ENCODE measurements at regions not wholly inside any gene's neighbourhood (a gene's known extent, or its start where the extent isn't known, plus 50 kb on each side); places are given as distances from the start of the nearest gene placed in this dataset.

DNA sequence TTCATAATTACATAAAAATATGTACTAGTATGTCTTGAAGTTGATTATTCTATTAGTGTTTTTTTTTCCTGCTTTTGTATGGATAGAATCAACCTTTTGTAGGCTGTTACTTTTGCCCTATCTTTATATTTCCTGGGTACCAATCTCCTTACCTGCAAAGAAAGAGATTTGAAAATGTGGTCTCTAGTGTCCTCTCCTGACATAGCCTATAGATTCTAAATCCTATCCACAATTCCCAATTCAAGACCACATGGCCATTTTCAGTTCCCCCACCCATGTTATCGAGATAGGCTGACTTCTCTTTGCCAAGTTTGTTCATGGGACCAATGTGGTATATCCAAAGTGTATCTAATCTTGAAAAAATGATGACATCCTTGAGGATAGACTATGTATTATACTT, 269.4 kb upstream of the SEMA3D start:
- DNase-seq (ENCODE audit: low read depth in 2 of 3, low spot score in 2 of 3): no peak

DNA sequence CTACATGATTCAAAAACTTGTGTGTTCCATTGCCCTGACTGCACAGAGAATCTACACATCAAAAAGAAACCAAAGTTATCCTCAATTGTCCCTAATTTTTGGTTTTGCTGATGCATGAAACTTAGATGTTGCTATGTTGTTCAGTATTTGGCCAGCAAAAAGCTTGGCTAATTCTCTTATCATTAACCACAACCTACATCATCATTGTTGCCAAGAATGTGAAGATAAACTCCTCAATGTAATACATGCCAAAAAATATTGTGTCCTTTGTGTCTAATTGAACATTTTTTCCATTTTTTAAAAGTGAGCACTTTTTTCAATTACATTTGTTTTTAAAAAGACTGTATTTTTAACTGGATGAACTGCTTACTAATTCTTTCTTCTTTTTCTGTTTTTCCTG, 268.0 kb upstream of the SEMA3D start:
- no peak for DNase-seq (ENCODE audit: low read depth in 2 of 3, low spot score in 2 of 3)

- DNase-seq (ENCODE audit: low read depth in 2 of 3, low spot score in 2 of 3): no peak
Observed at GRCh38 chr7:85452674-85453073, 265.8 kb upstream of the SEMA3D start.

DNA sequence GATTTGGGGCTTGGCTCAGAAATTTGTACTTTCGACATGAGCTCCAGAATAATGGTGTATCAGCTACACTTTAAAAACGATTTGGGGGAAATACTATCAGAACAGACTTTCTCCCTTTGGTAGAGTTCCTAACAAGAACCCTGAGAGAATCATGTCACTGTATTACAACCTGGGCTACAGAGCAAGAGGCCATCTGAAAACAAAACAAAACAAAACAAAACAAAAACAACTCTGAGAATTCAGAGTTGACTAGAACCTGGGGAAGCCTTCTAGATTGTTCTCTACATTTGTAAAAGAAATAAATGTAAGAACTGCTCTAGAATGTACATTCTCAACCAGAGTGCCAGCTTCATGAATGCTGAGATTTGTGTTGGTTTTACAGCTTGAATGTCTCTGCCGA, 262.6 kb upstream of the SEMA3D start:
- DNase-seq (ENCODE audit: low read depth in 2 of 3, low spot score in 2 of 3): no peak

GRCh38 chr7:85447004-85447403, 260.1 kb upstream of the SEMA3D start:
- no peak for DNase-seq (ENCODE audit: low read depth in 2 of 3, low spot score in 2 of 3)

GRCh38 chr7:85426487-85426960, 239.7 kb upstream of the SEMA3D start:
- DNase-seq (ENCODE audit: low read depth in 2 of 3, low spot score in 2 of 3): no peak

GRCh38 chr7:85424298-85424697, 237.4 kb upstream of the SEMA3D start:
- DNase-seq (ENCODE audit: low read depth in 2 of 3, low spot score in 2 of 3): no peak

GRCh38 chr7:85423209-85423895, 236.5 kb upstream of the SEMA3D start:
- no peak for DNase-seq (ENCODE audit: low read depth in 2 of 3, low spot score in 2 of 3)

- no peak for DNase-seq (ENCODE audit: low read depth in 2 of 3, low spot score in 2 of 3)
Observed at GRCh38 chr7:85415743-85416142, 228.9 kb upstream of the SEMA3D start.

GRCh38 chr7:85413718-85414117, 226.9 kb upstream of the SEMA3D start:
- no peak for DNase-seq (ENCODE audit: low read depth in 2 of 3, low spot score in 2 of 3)

DNA sequence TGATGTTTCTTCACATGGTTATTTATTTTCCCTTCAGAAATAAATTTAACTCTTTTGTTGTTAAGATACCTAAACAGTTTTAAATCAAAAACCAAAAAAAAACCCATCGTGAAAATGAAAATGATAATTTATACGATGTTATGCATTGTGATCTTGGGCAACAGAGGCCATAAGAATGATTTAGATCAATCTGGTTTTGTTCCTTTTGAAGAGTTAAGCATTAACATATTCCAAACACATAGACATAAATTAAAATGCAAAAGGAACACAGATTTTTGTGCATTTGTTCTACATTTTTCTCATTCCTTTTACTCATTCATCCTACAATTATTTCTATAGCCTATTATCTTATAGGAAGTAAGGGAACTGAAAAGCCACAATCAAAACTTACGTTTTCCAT, 226.1 kb upstream of the SEMA3D start:
- no peak for DNase-seq (ENCODE audit: low read depth in 2 of 3, low spot score in 2 of 3)

DNA sequence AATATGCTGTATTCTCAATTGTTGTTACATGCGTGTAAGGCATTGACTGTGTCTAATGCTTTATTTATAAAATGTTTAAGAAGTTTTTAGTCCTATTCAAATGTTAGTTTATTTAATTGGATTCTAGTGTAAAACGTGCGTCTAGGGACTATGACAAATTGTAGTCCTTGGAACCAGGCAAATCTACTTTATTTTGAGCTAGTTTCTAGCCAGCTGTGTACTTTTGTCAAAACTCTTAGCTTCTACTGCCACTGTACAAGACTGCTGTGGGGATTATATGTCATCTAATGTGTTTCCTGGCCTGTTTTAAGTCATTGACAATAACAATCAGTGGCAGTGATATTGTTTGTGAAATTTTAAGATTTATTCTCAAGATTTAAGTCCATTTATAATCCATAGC, 220.5 kb upstream of the SEMA3D start:
- DNase-seq (ENCODE audit: low read depth in 2 of 3, low spot score in 2 of 3): no peak

DNA sequence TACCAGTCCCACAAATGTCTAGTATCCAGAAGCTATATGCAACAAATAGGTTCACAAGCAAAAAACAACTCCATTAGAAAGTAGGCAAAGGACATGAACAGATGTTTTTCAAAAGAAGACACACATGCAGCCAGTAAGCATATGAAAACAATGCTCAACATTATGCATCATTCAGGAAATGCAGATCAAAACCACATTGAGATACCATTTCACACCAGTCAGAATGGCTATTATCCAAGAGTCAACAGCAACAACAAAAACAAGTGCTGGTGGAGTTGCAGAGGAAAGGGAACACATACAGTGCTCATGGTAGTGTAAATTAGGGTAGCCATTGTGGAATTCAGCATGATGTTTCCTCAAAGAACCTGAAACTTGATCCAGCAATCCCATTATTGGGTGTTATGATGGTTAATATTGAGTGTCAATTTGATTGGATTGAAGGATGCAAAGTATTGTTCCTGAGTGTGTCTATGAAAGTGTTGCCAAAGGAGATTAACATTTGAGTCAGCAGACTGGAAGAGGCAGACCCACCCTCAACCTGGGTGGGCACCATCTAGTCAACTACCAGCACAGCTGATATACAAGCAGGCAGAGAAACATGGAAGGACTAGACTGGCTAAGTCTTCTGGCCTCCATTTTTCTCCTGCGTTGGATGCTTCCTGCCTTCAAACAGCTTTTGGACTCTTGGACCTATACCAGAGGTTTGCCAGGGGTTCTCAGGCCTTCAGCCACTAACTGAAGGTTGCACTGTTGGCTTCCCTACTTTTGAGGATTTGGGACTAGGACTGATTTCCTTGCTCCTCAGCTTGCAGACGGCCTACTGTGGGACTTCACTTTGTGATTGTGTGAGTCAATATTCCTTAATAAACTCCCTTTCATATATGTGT, 218.4 kb upstream of the SEMA3D start:
- no peak for DNase-seq (ENCODE audit: low read depth in 2 of 3, low spot score in 2 of 3)

DNA sequence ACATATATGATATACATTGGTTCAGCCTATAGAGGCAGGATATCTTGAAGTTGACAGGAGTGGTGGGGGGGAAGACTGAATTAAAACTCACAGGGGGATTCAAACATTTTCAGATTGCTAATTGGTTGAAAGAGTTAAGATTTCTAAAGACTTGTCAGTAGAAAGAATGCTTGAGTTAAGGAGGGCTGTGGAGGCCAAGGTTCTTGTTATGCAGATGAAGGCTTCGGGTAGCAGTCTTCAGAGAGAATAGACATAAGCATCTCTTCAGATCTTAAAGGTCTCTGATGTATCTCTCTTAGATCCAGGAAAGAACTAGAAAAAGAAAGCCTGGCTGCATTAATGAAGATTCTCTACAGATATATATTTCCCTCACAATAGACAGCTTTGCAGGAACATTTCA, 209.8 kb upstream of the SEMA3D start:
- no peak for DNase-seq (ENCODE audit: low read depth in 2 of 3, low spot score in 2 of 3)

- no peak for DNase-seq (ENCODE audit: low read depth in 2 of 3, low spot score in 2 of 3)
Observed at GRCh38 chr7:85392789-85393188, 205.9 kb upstream of the SEMA3D start.

GRCh38 chr7:85392326-85392725, 205.5 kb upstream of the SEMA3D start:
- no peak for DNase-seq (ENCODE audit: low read depth in 2 of 3, low spot score in 2 of 3)

- no peak for DNase-seq (ENCODE audit: low read depth in 2 of 3, low spot score in 2 of 3)
Observed at GRCh38 chr7:85386460-85386859, 199.6 kb upstream of the SEMA3D start.

DNA sequence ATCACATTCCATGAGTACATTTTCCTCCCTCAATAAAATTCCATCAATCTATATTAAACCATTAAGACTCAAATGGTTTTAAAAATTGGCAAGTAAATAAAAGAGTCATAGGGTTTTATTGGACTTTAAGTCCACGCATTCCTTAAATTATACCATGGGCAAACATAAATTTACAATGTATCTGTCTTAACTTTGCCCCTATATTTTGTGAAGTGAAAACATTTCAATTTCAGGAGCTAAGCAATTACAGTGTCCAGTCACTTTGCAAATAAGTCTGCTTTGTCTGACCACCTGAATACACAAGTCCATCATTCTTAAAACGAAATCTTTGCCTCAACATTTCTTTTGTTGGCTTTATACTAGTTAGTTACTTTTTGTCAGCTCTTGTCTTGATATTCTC, 197.5 kb upstream of the SEMA3D start:
- DNase-seq (ENCODE audit: low read depth in 2 of 3, low spot score in 2 of 3): no peak

DNA sequence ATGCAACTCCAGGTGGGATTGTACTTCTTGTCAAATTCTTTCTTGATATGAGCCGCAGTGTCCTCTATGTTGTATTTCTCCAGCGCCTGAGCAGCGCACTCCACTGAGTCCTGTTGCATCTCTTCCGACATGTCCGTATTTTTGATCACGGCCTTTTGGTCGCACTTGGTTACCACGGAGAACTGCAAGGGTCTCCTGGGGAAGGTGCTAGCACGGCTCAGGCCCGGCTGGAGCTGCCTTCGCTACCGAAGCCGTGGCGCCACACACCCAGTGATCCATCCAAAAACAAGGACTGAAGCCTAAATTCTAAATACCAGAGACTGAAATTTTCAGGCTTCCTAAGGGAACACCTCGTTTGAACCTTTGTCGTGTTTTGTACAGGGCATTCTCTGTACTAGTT, 194.4 kb upstream of the SEMA3D start:
- no peak for DNase-seq (ENCODE audit: low read depth in 2 of 3, low spot score in 2 of 3)

DNA sequence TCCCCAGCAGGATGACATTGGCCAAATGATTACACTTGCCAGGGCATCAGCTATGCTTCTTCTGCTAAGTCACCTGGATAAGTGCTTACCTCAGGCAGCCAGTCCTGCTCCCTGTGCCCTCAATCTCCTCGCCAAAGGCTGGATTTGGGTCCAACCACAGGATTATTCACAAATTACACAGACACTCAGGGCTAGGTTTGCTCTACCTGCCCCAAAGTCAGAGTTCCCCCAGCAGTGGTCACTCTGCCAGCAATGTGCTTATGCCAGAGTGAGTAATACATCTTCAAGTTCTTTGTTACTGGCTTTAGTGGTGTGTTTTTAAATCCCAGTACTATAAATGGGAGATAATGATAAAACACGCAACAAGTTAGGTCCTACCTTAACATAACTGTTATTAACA, 189.7 kb upstream of the SEMA3D start:
- no peak for DNase-seq (ENCODE audit: low read depth in 2 of 3, low spot score in 2 of 3)

- DNase-seq (ENCODE audit: low read depth in 2 of 3, low spot score in 2 of 3): no peak
Observed at GRCh38 chr7:85356916-85357315, 170.1 kb upstream of the SEMA3D start.

DNA sequence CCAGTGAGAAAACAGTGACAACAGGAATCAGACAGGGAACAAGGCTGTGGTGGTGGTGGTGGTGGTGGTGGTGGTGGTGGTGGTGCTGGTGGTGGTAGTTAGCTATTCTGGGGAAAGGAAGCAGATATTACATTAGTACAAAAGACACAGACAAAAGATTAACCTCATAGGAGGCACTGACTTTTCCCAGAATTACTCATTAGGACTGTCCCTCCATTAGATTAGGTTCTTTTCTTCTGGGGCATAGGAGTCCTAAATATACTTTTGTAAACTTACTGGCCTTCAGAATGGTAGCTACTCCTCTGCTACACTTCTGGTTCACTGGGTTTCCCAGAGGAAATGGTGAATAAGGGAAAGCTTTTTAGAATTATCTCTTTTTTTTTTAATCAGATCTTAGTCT, 156.6 kb upstream of the SEMA3D start:
- DNase-seq (ENCODE audit: low read depth in 2 of 3, low spot score in 2 of 3): no peak

DNA sequence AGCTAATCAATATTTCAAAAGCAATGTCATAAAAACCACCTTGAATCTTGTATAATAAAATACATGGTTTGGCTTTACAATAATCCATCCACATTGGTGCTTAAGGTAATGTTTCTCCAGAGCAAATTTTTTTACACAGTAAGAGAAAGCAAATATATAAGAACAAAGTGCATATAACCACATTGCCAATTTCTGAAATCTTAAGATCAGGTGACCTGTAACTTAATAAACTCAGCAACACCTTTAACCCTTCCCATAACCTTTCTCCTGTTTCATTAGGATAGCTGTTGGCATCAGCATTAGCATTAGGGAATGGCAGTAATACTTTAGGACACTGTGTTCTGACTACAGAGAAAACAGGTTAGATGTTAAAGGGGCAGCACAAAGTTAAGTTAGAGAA, 155.9 kb upstream of the SEMA3D start:
- DNase-seq (ENCODE audit: low read depth in 2 of 3, low spot score in 2 of 3): no peak
